ENCODE measurements at regions not wholly inside any gene's neighbourhood (a gene's known extent, or its start where the extent isn't known, plus 50 kb on each side); places are given as distances from the start of the nearest gene placed in this dataset.

DNA sequence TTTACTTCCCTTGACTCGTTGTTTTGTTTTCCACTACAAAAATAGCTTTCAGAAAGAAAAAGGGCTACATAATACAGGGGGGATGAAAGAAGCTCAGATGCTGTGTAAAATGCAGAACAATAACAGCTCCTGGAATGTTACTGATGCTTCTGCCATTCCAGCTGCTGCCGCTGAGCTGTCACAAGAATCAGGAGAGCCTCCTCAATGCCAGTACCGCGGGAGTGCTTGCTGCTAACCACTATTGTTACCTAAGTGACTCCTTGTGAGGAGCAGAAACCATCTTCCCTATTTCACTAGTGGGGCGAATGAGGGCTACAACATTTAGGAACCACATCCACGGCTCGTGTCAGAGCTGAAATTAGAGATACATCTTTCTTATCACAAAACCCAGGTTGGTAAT is 384.8 kb downstream of the GALR1 start:
- no peak for TF ChIP-seq POLR2AphosphoS5 (IDR thresholded peaks at IDR 0.05)
- no peak for TF ChIP-seq CTCF (IDR thresholded peaks at IDR 0.05 in 8 of 11, conservative IDR thresholded peaks at IDR 0.05 in 3 of 11)
- no peak for TF ChIP-seq POLR2A (IDR thresholded peaks at IDR 0.05)

Measured in spleen (tissue), 7 donors.